NCI-H2196 (cell line): ENCODE measurements at regions not wholly inside any gene's neighbourhood (a gene's known extent, or its start where the extent isn't known, plus 50 kb on each side); places are given as distances from the start of the nearest gene placed in this dataset.
A peak's percentile ranks its signal among the peaks of the same experiment; 100 is the strongest.
"Not testable (repeated sequence)": the region's sequence is repeated elsewhere in the genome, so short reads cannot be mapped to it uniquely, and the experiment has no call there.

Experiments
- DNase-seq: peaks from one replicate; lab custom pipeline; 2025; ENCODE audit not compliant: unreplicated experiment; lab: John Stamatoyannopoulos, UW

- DNase-seq: no peak
Measured at GRCh38 chr5:71904852-71905251, 185.8 kb downstream of the CARTPT start.

DNA sequence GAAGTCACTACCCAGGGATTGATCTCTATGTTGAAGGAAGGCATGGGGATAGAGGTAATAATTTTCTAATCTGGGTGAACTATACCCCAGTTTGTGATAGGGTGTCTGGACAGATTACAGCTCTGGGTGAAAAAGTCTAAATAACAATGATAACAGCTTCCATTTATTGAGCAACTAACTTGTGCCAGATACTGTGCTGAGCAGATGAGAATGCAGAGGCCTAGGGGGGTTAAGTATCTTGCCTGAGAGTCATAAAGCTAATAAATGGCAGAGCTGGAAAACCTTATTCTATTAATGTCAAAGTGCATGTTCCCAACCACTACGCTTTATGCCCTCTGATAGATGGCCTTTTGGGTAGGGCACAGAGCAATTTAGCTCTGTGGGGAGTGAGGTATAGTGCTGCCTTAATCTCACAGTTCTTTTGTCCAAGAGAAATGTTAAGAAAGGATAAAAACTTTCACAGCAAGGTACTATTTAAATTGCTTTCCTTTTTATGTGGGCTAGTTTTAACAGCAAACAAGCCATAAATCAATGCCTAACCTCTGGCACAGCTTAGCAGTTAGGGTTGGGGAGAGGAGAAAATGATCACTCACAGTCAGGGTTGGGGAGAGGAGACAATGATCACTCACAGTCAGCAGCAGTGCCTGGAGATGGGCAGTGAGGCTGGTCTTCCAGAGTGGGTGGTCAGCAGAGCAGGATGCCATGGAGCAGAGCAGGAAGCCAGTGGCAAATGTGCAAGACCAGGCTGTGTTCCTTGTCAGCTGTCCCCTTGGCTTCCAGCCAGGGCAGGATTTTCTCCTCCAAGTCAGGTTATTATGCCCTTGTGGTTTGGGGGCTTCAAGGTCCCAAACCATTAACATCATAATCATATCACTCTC is 187.0 kb downstream of the CARTPT start:
- DNase-seq: no peak

DNA sequence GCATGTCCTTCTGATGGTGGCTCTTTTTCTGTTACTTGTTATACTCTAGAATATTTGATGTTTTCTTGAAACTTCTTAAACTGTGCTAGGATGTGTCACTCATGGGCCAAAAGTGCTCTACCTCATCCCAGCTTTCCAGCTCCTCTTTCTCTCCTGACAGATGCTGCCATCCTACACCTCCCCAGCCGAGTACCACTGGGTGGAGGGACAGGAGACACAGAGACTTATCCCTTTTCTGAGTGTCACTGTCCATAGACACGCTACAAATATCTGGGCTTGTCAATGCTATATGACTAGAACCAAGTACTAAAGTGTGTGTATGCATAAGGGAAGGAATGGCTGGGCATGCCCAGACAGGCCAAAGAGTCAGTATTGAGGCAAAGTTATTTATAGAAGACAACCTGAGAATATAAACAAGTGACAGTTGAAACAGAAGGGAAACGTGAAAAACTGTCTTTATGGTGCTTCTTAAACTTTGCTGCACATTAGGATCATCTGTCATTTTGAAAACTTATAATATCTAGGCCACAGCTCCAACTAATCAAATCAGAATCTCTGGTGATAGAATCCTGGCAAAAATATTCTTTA is 188.0 kb downstream of the CARTPT start:
- DNase-seq: no peak

DNA sequence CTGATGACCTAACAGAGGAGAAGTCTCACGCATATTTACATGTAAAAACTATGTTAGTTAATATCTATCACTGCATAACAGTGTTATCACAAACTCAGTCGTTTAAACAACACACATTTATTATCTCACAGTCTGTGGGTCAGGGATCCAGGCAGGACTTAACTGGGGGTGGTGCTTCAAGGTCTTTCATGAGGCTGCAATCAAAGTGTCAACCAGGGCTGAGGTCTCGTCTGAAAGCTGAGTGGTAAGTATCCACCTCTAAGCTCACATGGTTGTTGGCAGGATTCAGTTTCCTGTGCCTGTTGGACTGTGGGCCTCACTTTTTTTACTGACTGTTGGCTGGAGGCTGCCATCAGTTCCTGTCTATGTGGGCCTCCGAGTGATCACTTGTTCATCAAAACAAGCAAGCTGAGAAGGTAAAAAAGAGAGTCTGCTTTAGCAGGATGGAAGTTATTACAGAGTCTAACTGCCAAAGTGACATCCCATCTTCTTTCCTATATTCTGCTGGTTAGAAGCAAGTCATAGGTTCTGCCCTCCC is 188.6 kb downstream of the CARTPT start:
- DNase-seq: no peak

- DNase-seq: no peak
Measured at GRCh38 chr5:71910741-71911140, 191.7 kb downstream of the CARTPT start.

GRCh38 chr5:71912021-71912420 is 192.9 kb downstream of the CARTPT start:
- DNase-seq: no peak

- DNase-seq: no peak
Measured at GRCh38 chr5:71914281-71914680, 193.0 kb upstream of the MAP1B start.

- DNase-seq: no peak
Measured at GRCh38 chr5:71922584-71923106, 184.6 kb upstream of the MAP1B start.

- DNase-seq: no peak
Measured at GRCh38 chr5:71923755-71924154, 183.5 kb upstream of the MAP1B start.

GRCh38 chr5:71924325-71924724 is 182.9 kb upstream of the MAP1B start:
- no peak for DNase-seq

- DNase-seq: no peak
Measured at GRCh38 chr5:71924980-71925379, 182.3 kb upstream of the MAP1B start.

DNA sequence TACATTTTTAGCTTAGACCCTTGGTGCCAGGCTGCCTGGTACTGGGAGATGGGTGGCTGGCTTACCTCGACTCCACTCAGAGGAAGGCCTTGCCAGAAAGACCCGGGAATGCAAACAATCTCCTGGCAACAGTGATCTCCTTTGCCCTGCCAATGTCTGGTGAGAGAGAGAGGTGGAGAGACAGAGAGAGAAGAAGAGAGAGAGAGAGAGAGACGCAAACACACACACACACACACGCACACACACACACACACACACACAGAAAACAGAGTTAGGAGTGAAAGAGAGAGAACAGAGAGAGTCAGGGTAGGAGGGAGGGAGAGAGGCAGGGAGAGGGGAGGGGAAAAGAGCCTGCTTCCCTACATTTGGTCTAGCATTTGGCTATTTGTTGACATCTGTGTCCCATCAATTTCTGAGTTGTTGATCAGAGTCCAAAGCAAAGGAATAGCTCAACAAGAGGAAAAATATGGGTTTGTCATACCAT is 181.6 kb upstream of the MAP1B start:
- no peak for DNase-seq

DNA sequence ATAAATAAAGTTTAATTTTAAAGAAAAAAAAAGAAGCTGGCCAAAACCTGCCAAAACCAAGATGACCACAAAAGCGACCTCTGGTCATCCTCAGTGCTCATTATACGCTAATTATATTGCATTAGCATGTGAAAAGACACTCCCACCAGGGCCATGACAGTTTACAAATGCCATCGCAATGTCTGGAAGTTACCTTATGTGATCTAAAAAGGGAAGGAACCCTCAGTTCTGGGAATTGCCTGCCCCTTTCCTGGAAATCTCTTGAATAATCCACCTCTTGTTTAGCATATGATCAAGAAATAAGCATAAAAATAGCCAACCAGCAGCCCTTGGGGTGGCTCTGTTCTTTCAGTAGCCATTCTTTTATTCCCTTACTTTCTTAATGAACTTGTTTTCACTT is 178.3 kb upstream of the MAP1B start:
- no peak for DNase-seq

DNA sequence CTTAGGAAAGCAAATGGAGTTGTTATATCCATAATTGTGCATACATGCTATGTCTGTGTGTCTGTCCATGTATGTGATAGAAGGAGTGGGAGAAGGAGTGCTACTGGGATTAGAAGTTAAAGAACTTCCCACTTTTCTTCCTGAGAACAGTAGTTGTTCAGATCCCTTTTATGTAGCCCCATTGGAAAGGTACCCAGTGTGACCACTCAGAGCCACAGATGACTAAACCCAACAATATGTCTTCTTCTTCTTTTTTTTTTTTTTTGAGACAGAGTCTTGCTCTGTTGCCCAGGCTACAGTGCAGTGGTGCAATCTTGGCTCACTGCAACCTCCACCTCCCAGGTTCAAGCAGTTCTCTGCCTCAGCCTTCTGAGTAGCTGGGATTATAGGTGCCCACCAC is 176.7 kb upstream of the MAP1B start:
- DNase-seq: not testable (repeated sequence)

DNA sequence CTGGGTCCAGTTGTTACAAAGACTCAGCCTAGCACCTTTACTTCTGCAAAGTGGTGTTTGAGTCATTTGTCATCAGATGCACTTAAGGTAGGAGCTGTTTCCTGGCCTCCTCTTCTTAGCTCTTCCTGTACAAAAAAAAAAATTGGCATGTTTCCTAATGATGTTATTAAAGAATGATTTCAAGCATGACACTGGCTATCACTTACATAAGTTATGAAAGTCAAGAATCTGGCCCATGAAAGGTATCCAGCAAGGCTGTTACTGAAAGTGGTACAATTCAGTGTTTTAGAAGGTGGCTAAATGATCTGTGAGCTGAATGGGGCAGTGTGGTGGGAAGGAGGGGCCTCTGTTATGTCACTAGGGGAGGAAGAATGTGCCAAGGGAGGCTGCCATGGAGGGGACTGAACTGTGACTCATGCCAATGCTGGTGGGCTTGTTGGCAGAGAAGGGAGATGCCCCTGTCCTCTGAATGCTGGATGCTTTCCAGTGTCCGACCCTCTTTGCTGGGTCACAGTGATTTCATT is 175.1 kb upstream of the MAP1B start:
- peak; percentile 23 for DNase-seq

- DNase-seq: peak; percentile 36
Measured at GRCh38 chr5:71932655-71933338, 174.5 kb upstream of the MAP1B start.

GRCh38 chr5:71934322-71934721 is 173.0 kb upstream of the MAP1B start:
- no peak for DNase-seq

DNA sequence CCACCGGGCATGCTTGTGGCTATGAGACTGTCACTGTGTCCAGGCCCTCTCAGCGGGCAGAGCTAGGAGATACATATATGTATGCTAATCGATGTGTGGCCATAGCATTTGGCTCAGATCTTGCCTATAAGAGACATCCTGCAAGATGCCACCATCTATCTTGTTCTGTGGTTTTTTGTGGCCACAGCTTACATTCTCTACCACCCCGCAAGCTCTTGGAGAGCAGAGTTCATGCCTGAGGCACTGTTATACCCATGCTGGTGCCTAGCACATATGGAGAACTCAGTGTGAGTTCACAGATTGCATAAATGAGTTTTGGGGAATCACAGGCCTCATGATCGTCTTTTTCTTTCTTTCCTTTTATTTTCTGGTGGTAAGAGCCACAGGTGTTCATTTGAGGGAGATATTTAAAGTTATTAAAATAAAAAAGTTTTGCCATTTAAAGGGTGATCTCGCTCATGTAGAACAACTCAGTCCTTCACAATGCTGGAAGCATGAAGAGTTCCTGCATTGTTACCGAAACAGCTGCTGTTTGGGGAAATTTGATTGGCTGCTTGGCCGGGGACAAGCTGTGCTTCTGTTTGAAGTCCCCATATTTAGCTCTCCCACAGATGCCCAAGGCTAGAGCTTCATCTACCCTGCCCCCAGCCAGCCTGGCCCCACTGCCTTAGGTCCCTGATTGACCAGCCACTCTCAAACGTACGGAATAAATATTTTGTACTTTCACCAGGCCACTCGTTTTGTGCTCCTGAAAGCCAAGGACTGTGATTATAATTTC is 169.2 kb upstream of the MAP1B start:
- DNase-seq: no peak

DNA sequence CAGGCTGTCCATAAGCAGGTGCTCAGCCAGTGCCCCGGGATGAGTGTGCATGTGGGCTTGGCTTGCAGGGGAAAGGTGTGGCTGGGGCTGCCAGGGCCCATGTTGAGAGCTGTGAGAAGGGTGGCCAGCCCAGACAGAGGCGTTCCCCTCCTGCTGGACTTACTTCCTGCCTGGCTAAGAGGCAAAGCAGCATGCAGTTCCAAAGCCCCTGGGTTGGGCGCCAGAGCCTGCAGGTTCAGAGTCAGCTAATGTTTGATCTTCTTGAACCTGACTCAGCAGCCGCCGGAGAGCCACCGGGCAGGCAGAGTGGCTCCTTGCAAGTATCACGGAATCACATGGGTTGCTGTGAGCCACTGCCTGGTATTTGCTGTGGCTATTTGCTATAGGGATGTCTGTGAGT is 168.4 kb upstream of the MAP1B start:
- DNase-seq: peak; percentile 56

DNA sequence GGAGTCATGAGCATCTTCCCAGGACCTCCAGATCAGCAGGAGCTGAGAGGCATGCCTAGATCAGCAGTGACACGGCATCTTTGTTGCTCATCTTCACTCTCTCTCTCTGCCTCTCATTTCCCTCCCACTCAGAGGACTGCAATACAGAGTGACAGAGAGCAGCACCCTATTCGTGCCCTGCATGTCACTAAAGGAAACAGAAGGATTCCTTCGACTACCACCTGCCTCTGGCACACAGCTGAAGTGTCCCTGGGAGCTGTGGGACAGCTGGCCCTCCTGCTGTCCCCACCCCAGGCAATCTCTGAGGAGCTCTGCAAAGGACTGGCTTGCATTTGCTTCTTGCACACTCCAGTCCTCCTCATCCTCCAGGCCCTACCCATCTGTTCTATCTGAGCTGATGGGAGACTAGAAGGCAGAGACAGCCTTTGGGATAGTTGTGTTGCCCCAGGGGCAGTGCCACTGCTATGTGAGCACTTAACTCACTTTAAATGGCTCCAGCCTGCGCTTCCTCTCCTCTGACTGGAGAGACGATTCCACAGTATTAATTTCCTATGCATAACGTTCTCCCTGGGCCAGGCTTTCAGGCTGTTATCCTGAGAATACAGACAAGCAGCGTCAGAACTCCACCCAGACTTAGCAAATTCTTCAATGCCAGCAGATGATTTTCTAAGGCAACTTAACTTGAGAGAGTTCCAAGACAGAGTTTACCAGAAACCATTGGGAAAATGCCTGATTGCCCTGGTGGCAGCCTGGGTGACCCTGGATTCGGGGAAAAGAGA is 167.6 kb upstream of the MAP1B start:
- no peak for DNase-seq
